A549 (cell line): ENCODE measurements at regions not wholly inside any gene's neighbourhood (a gene's known extent, or its start where the extent isn't known, plus 50 kb on each side); places are given as distances from the start of the nearest gene placed in this dataset.

Experiments
- ATAC-seq, 2 experiments: fragments of 200-7000 bp in 1 of 2; fragments of >200 bp in 1 of 2; cut with Nextera tagmentation in 1 of 2; cut with Tn5 transposase in 1 of 2; 3 replicates each; pipeline versions ENCODE4 v1.8.0 to v1.9.1; 2018 to 2020; ENCODE audit warnings: mild to moderate bottlenecking in 1 of 2, moderate library complexity in 1 of 2
- CTCF ChIA-PET: fragments of 300-600 bp; sonication (Branson Sonifier 250); formaldehyde crosslinking; extraction: SDS; loops from one replicate; lab custom pipeline; 2021; ENCODE audit warnings: antibody characterized with exemption, inconsistent platforms; lab: Yijun Ruan, JAX
- POLR2A ChIA-PET: fragments of 350-600 bp; formaldehyde crosslinking; extraction: SDS; loops from one replicate; lab custom pipeline; 2021; ENCODE audit warnings: antibody characterized with exemption, inconsistent platforms; lab: Yijun Ruan, JAX
- DNase-seq, 2 experiments: peaks; one replicate each; pipeline versions ENCODE4 v3.0.0 to v3.0.0-alpha.2; 2011 to 2016; ENCODE audit warnings: low read depth in 1 of 2, low spot score in 1 of 2
- FAIRE-seq: peaks from 2 replicates; lab custom pipeline; 2011; peaks lifted over from hg19 to GRCh38; lab: Jason Lieb, UNC
- H3K27ac ChIP-seq, 2 experiments: fragments of >200 bp; sonication (Bioruptor Twin); formaldehyde crosslinking; 3 replicates each; pipeline ENCODE4 v1.5.1; 2016 to 2017
- H3K4me1 ChIP-seq: fragments of >200 bp; sonication (Bioruptor Twin); formaldehyde crosslinking; 3 replicates; pipeline ENCODE4 v1.6.1; 2016
- H3K4me2 ChIP-seq: fragments of >200 bp; sonication (Bioruptor Twin); formaldehyde crosslinking; 3 replicates; pipeline ENCODE4 v1.6.1; 2016
- H3K4me3 ChIP-seq: fragments of >200 bp; sonication (Bioruptor Twin); formaldehyde crosslinking; 3 replicates; pipeline ENCODE4 v1.5.1; 2016
- H3K9me3 ChIP-seq: fragments of >200 bp; sonication (Bioruptor Twin); formaldehyde crosslinking; 3 replicates; pipeline ENCODE4 v1.6.1; 2016
- EP300 ChIP-seq, 2 experiments: fragments of >200 bp; sonication (Bioruptor Twin); formaldehyde crosslinking; IDR thresholded peaks; 2 replicates in 1 of 2; 3 replicates in 1 of 2; pipeline ENCODE4 v1.6.1; 2016 to 2017
- FOSL2 ChIP-seq, 2 experiments: fragments of 450-650 bp in 1 of 2; fragments of >200 bp in 1 of 2; sonication (Bioruptor Twin) in 1 of 2; formaldehyde crosslinking; IDR thresholded peaks; 2 replicates each; pipeline versions ENCODE4 v1.5.0 to v1.6.1; 2016 to 2020; ENCODE audit warnings: mild to moderate bottlenecking in 1 of 2, moderate library complexity in 1 of 2
- FOXS1 ChIP-seq: fragments of 250-450 bp; sonication (Bioruptor Pico); IDR thresholded peaks from 2 replicates; pipeline ENCODE4 v1.5.0; 2020; ENCODE audit warnings: mild to moderate bottlenecking, moderate library complexity
- GATA3 ChIP-seq: IDR thresholded peaks from 2 replicates; pipeline ENCODE4 v1.6.1; 2012; ENCODE audit warnings: borderline replicate concordance
- HDAC2 ChIP-seq: fragments of 200-600 bp; sonication (generic); IDR thresholded peaks from 2 replicates; pipeline ENCODE4 v1.6.1; 2016
- HEYL ChIP-seq: fragments of 250-450 bp; sonication (Bioruptor Pico); IDR thresholded peaks from 2 replicates; pipeline ENCODE4 v1.8.0; 2021; ENCODE audit warnings: mild to moderate bottlenecking, moderate library complexity
- HOXA7 ChIP-seq: fragments of 250-450 bp; sonication (Bioruptor Pico); IDR thresholded peaks from 2 replicates; pipeline ENCODE4 v1.5.0; 2020; ENCODE audit warnings: mild to moderate bottlenecking, moderate library complexity
- JUNB ChIP-seq: fragments of >200 bp; sonication (Bioruptor Twin); formaldehyde crosslinking; IDR thresholded peaks from 2 replicates; pipeline ENCODE4 v1.6.1; 2016
- KDM1A ChIP-seq: fragments of 200-600 bp; sonication (generic); IDR thresholded peaks from 2 replicates; pipeline ENCODE4 v1.6.1; 2016; ENCODE audit warnings: low read depth, mild to moderate bottlenecking
- MAFK ChIP-seq: fragments of 450-650 bp; IDR thresholded peaks from 2 replicates; pipeline ENCODE4 v1.6.1; 2014; ENCODE audit not compliant: partially characterized antibody
- NPAS2 ChIP-seq: fragments of 250-450 bp; sonication (Bioruptor Pico); IDR thresholded peaks from 2 replicates; pipeline ENCODE4 v1.8.0; 2022; ENCODE audit warnings: mild to moderate bottlenecking, moderate library complexity, borderline replicate concordance
- NR3C1 ChIP-seq: fragments of >200 bp; sonication (Bioruptor Twin); formaldehyde crosslinking; IDR thresholded peaks from 3 replicates; pipeline ENCODE4 v1.6.1; 2017
- PHF8 ChIP-seq: fragments of 200-600 bp; sonication (generic); IDR thresholded peaks from 2 replicates; pipeline ENCODE4 v1.6.1; 2016; ENCODE audit warnings: low read depth, mild to moderate bottlenecking, antibody characterized with exemption, moderate library complexity, borderline replicate concordance
- RFX5 ChIP-seq: fragments of 450-650 bp; IDR thresholded peaks from 2 replicates; pipeline ENCODE4 v1.7.1; 2014; ENCODE audit warnings: antibody characterized with exemption, mild to moderate bottlenecking, moderate library complexity
- RNF2 ChIP-seq: fragments of 200-600 bp; sonication (generic); IDR thresholded peaks from 2 replicates; pipeline ENCODE4 v1.6.1; 2016; ENCODE audit warnings: low read depth, mild to moderate bottlenecking, antibody characterized with exemption, moderate library complexity, borderline replicate concordance
- ZC3H11A ChIP-seq: fragments of 450-650 bp; IDR thresholded peaks from 2 replicates; pipeline ENCODE4 v1.6.1; 2014; ENCODE audit warnings: antibody characterized with exemption, mild to moderate bottlenecking
- ZSCAN20 ChIP-seq: fragments of 250-450 bp; sonication (Bioruptor Pico); IDR thresholded peaks from 2 replicates; pipeline ENCODE4 v1.8.0; 2022; ENCODE audit warnings: mild to moderate bottlenecking, moderate library complexity
- WGBS: methylation state at CpG from one replicate; pipeline ENCODE4 v1.1.6; 2017; ENCODE audit errors: missing lambda C conversion rate; 5-methylcytosine and 5-hydroxymethylcytosine counted together
- TF ChIP-seq, protein P1 (sequence below): fragments of 150-350 bp; IDR thresholded peaks from 2 replicates; pipeline ENCODE4 v1.6.1; 2014; ENCODE audit warnings: low read depth, mild to moderate bottlenecking, low read length
- TF ChIP-seq, protein P2 (sequence below): IDR thresholded peaks from 2 replicates; pipeline ENCODE4 v1.6.1; 2012
- TF ChIP-seq, protein P3 (sequence below): fragments of >200 bp; sonication (Bioruptor Twin); formaldehyde crosslinking; IDR thresholded peaks from 3 replicates; pipeline ENCODE4 v1.5.1; 2016
- TF ChIP-seq, protein P4 (sequence below): fragments of 250-450 bp; sonication (Bioruptor Pico); IDR thresholded peaks from 2 replicates; pipeline ENCODE4 v1.5.0; 2021; ENCODE audit warnings: mild to moderate bottlenecking, moderate library complexity, borderline replicate concordance

DNA sequence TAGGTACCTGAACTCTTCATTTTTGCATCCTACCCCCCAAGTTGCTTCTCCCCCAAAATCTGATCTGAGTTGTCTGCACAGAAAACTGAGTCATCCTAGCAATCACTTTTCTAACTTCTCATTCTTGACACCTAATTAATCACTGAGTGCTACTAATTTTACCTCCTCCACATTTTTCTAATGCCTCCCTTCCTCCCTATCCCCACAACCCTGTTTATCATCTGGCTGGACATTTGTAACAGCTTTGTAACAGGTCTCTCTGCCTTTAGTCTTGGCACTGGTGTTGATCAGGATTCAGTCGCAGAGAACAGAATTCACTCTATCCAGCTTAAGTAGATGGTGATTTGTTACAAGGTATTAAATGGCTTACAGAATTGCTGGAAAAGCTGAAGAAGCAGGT, 303.9 kb upstream of the GATB start:
- no peak overlapping the region for H3K27ac ChIP-seq
- H3K4me1 ChIP-seq: no peaks in the 10 kb centered on the region
- ChIA-PET CTCF (no interaction called here), POLR2A (no interaction called here)
- FAIRE-seq (no peak), DNase-seq (no peak), ATAC-seq (no peak)
- 90% methylated on average over 1 of the region's 1 CpG for WGBS
- H3K4me3 ChIP-seq: no peak overlapping the region
- TF ChIP-seq PHF8 (no peak), NPAS2 (CRISPR knock-in tag) (no peak), FOXS1 (no peak), EP300 (IDR thresholded peaks at IDR 0.05) (no peak)
- no peaks in the 10 kb centered on the region for H3K9me3 ChIP-seq
- H3K4me2 ChIP-seq: no peak overlapping the region

DNA sequence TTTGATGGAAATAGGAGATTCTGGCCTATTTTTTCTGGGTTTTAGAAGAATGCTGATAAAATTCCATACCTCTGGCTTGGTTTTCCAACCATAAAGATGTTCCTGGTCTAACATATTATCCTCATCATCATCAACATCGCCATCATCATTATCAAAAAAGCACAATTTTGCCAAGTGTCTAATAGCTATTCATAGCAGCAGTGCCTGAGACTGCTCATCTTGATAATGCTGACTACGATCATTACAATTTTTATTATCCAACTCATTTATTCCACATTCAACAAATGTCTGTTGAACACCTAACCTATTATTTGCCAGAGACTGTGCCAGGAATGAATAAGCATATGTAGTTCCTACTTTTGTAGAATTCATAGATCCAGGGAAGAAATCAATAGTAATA, 303.5 kb upstream of the GATB start:
- ChIA-PET POLR2A (no interaction called here), CTCF (no interaction called here)
- Histone ChIP-seq H3K9me3 (no peaks in the 10 kb centered on the region), H3K4me3 (no peak overlapping the region), H3K4me1 (no peaks in the 10 kb centered on the region), H3K27ac (no peak overlapping the region), H3K4me2 (no peak overlapping the region)
- ATAC-seq (no peak), DNase-seq (no peak), FAIRE-seq (no peak)
- WGBS: 59% methylated on average over 2 of the region's 2 CpGs
- no peak for TF ChIP-seq EP300 (IDR thresholded peaks at IDR 0.05)
- TF ChIP-seq, protein P1, sequence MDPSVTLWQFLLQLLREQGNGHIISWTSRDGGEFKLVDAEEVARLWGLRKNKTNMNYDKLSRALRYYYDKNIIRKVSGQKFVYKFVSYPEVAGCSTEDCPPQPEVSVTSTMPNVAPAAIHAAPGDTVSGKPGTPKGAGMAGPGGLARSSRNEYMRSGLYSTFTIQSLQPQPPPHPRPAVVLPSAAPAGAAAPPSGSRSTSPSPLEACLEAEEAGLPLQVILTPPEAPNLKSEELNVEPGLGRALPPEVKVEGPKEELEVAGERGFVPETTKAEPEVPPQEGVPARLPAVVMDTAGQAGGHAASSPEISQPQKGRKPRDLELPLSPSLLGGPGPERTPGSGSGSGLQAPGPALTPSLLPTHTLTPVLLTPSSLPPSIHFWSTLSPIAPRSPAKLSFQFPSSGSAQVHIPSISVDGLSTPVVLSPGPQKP: no peak
- no peak for TF ChIP-seq HOXA7 (CRISPR knock-in tag)
- TF ChIP-seq ZC3H11A: no peak
- TF ChIP-seq, protein P2, sequence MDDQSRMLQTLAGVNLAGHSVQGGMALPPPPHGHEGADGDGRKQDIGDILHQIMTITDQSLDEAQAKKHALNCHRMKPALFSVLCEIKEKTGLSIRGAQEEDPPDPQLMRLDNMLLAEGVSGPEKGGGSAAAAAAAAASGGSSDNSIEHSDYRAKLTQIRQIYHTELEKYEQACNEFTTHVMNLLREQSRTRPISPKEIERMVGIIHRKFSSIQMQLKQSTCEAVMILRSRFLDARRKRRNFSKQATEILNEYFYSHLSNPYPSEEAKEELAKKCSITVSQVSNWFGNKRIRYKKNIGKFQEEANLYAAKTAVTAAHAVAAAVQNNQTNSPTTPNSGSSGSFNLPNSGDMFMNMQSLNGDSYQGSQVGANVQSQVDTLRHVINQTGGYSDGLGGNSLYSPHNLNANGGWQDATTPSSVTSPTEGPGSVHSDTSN: no peak
- TF ChIP-seq HEYL: no peak
- no peak for TF ChIP-seq NR3C1
- no peak for TF ChIP-seq ZSCAN20 (CRISPR knock-in tag)
- TF ChIP-seq GATA3: no peak
- TF ChIP-seq, protein P3, sequence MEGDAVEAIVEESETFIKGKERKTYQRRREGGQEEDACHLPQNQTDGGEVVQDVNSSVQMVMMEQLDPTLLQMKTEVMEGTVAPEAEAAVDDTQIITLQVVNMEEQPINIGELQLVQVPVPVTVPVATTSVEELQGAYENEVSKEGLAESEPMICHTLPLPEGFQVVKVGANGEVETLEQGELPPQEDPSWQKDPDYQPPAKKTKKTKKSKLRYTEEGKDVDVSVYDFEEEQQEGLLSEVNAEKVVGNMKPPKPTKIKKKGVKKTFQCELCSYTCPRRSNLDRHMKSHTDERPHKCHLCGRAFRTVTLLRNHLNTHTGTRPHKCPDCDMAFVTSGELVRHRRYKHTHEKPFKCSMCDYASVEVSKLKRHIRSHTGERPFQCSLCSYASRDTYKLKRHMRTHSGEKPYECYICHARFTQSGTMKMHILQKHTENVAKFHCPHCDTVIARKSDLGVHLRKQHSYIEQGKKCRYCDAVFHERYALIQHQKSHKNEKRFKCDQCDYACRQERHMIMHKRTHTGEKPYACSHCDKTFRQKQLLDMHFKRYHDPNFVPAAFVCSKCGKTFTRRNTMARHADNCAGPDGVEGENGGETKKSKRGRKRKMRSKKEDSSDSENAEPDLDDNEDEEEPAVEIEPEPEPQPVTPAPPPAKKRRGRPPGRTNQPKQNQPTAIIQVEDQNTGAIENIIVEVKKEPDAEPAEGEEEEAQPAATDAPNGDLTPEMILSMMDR: no peak
- TF ChIP-seq RNF2: no peak
- no peak for TF ChIP-seq HDAC2
- no peak for TF ChIP-seq JUNB
- TF ChIP-seq RFX5: no peak
- TF ChIP-seq KDM1A: no peak
- TF ChIP-seq MAFK: no peak
- TF ChIP-seq, protein P4, sequence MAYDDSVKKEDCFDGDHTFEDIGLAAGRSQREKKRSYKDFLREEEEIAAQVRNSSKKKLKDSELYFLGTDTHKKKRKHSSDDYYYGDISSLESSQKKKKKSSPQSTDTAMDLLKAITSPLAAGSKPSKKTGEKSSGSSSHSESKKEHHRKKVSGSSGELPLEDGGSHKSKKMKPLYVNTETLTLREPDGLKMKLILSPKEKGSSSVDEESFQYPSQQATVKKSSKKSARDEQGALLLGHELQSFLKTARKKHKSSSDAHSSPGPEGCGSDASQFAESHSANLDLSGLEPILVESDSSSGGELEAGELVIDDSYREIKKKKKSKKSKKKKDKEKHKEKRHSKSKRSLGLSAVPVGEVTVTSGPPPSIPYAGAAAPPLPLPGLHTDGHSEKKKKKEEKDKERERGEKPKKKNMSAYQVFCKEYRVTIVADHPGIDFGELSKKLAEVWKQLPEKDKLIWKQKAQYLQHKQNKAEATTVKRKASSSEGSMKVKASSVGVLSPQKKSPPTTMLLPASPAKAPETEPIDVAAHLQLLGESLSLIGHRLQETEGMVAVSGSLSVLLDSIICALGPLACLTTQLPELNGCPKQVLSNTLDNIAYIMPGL (CRISPR knock-in tag): no peak
- TF ChIP-seq FOSL2 (IDR thresholded peaks at IDR 0.05): no peak
- no peak for TF ChIP-seq FOSL2 (CRISPR knock-in tag; IDR thresholded peaks at IDR 0.05)
